Glutamatergic neuron (in vitro differentiated cells): ENCODE measurements at regions not wholly inside any gene's neighbourhood (a gene's known extent, or its start where the extent isn't known, plus 50 kb on each side); places are given as distances from the start of the nearest gene placed in this dataset.
A peak's percentile ranks its signal among the peaks of the same experiment; 100 is the strongest.

Source experiments
- DNase-seq: peaks from one replicate; pipeline ENCODE4 v3.0.0; 2022
- H3K27ac Mint-ChIP-seq: one replicate; pipeline ENCODE4 v1.8.0; 2020; ENCODE audit warnings: mild to moderate bottlenecking, mixed read lengths, inconsistent platforms; ENCODE audit not compliant: unreplicated experiment
- H3K27me3 Mint-ChIP-seq: one replicate; pipeline ENCODE4 v1.8.0; 2020; ENCODE audit warnings: mild to moderate bottlenecking, moderate library complexity, mixed read lengths, inconsistent platforms; ENCODE audit not compliant: unreplicated experiment
- H3K36me3 Mint-ChIP-seq: one replicate; pipeline ENCODE4 v1.8.0; 2020; ENCODE audit warnings: mild to moderate bottlenecking, mixed read lengths, inconsistent platforms; ENCODE audit not compliant: unreplicated experiment
- H3K4me1 Mint-ChIP-seq: one replicate; pipeline ENCODE4 v1.8.0; 2020; ENCODE audit warnings: mild to moderate bottlenecking, low read depth, mixed read lengths, inconsistent platforms; ENCODE audit not compliant: unreplicated experiment
- H3K4me3 Mint-ChIP-seq: one replicate; pipeline ENCODE4 v1.8.0; 2020; ENCODE audit warnings: mild to moderate bottlenecking, mixed read lengths, inconsistent platforms; ENCODE audit not compliant: unreplicated experiment
- H3K9me3 Mint-ChIP-seq: one replicate; pipeline ENCODE4 v1.8.0; 2020; ENCODE audit warnings: mild to moderate bottlenecking, moderate library complexity, mixed read lengths, inconsistent platforms; ENCODE audit not compliant: unreplicated experiment
- CTCF ChIP-seq: fragments of 200-600 bp; sonication (generic); IDR thresholded peaks from one replicate; pipeline ENCODE4 v1.5.0; 2021; ENCODE audit not compliant: partially characterized antibody, unreplicated experiment

DNA sequence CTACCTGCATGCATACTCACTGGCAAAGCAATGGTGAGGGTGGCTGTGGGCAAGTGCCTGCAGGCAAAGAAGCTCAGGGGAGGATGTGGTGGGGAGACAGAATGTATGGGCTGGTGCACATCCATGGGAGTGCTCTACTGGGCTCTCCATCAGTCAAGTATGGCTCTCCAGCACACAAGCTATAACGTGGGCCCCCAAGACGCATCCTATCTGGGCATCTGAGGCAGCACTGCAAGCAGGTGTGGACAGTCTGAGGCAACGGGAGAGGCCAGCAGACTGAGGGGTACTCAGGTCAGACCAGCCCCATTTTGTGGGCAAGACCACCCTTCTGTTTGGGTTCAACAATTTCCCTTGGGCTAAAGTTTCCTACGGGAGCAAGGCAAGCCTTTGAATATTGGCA, 1227.8 kb downstream of the FAM133A start:
- Mint-ChIP-seq H3K36me3 (no peaks in the 10 kb centered on the region), H3K4me1 (no peaks in the 10 kb centered on the region)
- TF ChIP-seq CTCF = no peak

GRCh38 chrX:94908171-94908570, 1234.2 kb downstream of the FAM133A start:
- DNase-seq = peak; percentile 36
- TF ChIP-seq CTCF = no peak
- H3K27ac Mint-ChIP-seq = peak overlapping the region; percentile 38
- H3K4me3 Mint-ChIP-seq = no peak overlapping the region
- no peaks in the 10 kb centered on the region for H3K27me3 Mint-ChIP-seq
- no peaks in the 10 kb centered on the region for H3K9me3 Mint-ChIP-seq
- no peaks in the 10 kb centered on the region for H3K4me1 Mint-ChIP-seq
- H3K36me3 Mint-ChIP-seq = no peaks in the 10 kb centered on the region

More for the DNA sequence above, 1227.8 kb downstream of the FAM133A start:
- H3K27ac Mint-ChIP-seq = no peak overlapping the region
- no peak for DNase-seq
- no peaks in the 10 kb centered on the region for H3K27me3 Mint-ChIP-seq
- peaks cover 1% of the 10 kb centered on the region for H3K9me3 Mint-ChIP-seq
- H3K4me3 Mint-ChIP-seq = no peak overlapping the region

- Mint-ChIP-seq H3K4me3 (no peak overlapping the region), H3K36me3 (no peaks in the 10 kb centered on the region), H3K9me3 (no peaks in the 10 kb centered on the region), H3K27me3 (no peaks in the 10 kb centered on the region), H3K4me1 (no peaks in the 10 kb centered on the region), H3K27ac (no peak overlapping the region)
- DNase-seq = no peak
- TF ChIP-seq CTCF = no peak
Observed at GRCh38 chrX:94908648-94909047, 1234.6 kb downstream of the FAM133A start.

GRCh38 chrX:94914235-94914634, 1240.2 kb downstream of the FAM133A start:
- H3K27ac Mint-ChIP-seq = no peak overlapping the region
- H3K36me3 Mint-ChIP-seq = no peaks in the 10 kb centered on the region
- H3K27me3 Mint-ChIP-seq = no peaks in the 10 kb centered on the region
- DNase-seq = no peak
- no peak for TF ChIP-seq CTCF
- no peaks in the 10 kb centered on the region for H3K4me1 Mint-ChIP-seq
- H3K9me3 Mint-ChIP-seq = no peaks in the 10 kb centered on the region
- H3K4me3 Mint-ChIP-seq = no peak overlapping the region

DNA sequence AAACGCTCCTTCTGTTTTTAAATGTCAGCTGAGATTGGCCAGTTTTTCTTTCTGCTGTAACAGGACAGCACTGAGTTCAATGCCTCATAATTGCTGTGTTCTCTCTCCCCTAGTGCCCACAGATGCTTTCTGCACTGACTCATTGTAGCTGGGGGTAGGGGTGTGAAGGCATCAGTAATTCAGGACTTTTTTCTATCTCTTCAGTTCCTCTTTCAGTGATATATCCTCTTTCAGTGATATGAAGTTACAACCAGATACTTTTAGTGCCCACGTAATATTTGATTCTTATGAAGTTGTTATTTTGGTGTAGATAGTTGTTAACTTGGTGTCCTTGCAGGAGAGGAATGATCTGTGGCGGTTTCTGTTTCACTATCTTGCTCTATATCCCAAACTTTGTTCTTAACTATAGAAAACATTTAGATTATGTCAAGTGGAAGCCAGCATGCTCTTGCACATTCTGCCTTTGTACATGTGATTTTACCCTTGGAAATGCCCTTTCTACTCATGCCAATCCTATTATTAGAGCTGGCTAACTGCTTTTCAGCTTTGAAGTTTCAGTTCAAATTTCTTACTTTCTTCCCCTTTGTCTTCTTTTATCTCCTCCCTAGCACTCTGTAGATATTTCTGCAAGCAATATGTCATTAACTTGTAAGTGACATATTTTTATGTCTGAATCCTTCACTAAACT, 1258.4 kb downstream of the FAM133A start:
- Mint-ChIP-seq H3K4me1 (no peaks in the 10 kb centered on the region), H3K27me3 (peaks cover 5% of the 10 kb centered on the region), H3K36me3 (peaks cover 5% of the 10 kb centered on the region), H3K9me3 (no peaks in the 10 kb centered on the region), H3K4me3 (no peak overlapping the region), H3K27ac (no peak overlapping the region)
- DNase-seq = no peak
- no peak for TF ChIP-seq CTCF
